HG02642 (cell line): ENCODE measurements at regions not wholly inside any gene's neighbourhood (a gene's known extent, or its start where the extent isn't known, plus 50 kb on each side); places are given as distances from the start of the nearest gene placed in this dataset.

ENCODE experiments used
- ATAC-seq: cut with Tn5 transposase; IDR thresholded peaks from one replicate; pipeline ENCODE4 v1.9.1; 2021; ENCODE audit warnings: mild to moderate bottlenecking; ENCODE audit not compliant: unreplicated experiment, poor library complexity

- no peak for ATAC-seq
These were observed 245.4 kb upstream of the SPRY2 start for GRCh38 chr13:80586356-80586755.

- no peak for ATAC-seq
These were observed 244.6 kb upstream of the SPRY2 start for GRCh38 chr13:80585531-80585930.

GRCh38 chr13:80584785-80585184 lies 243.9 kb upstream of the SPRY2 start:
- no peak for ATAC-seq

DNA sequence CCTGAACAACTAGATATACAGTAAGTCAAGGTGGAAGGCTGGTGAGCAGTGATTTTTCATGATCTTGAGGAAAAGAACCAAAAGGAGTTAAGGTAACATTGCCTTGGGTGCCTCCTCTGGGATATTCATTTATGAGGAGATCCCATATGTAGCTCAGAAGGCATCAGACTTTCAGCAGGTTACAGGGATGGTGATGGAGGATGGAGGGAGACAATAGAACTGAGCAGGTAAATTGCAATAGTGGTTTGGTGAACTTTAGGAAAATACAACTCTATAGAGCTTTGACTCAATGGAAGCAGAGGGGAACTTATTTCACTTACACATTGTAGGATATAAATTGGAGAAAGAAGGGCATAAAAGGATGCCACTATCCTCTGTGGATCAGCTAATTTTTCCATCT lies 243.4 kb upstream of the SPRY2 start:
- no peak for ATAC-seq

DNA sequence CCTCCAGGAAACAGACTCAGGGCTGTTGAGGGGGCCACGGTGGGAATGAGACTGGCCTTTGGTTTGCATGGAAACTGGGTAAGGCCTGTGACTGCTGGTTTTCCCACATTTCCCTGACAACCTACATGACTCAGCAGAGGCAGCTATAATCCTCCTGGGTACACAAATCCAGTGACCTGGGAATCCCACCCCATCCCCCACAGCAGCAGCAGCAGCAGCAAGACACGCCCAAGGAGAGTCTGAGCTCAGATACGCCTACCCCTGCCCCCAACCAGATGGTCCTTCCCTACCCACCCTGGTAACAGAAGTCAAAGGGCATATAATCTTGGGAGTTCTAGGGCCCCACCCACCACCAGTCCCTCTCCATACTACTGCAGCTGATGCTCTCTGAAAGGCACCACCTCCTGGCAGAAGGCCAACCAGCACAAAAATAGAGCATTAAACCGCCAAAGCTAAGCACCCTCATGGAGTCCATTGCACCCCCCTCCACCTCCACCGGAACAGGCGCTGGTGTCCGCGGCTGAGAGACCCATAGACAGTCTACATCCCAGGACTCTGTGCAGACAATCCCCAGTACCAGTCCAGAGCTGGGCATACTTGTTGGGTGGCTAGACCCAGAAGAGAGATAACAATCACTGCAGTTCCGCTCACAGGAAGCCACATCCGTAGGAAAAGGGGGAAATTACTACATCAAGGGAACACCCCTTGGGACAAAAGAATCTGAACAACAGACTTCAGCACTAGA lies 237.2 kb upstream of the SPRY2 start:
- no peak for ATAC-seq

GRCh38 chr13:80577285-80577684 lies 236.4 kb upstream of the SPRY2 start:
- no peak for ATAC-seq

DNA sequence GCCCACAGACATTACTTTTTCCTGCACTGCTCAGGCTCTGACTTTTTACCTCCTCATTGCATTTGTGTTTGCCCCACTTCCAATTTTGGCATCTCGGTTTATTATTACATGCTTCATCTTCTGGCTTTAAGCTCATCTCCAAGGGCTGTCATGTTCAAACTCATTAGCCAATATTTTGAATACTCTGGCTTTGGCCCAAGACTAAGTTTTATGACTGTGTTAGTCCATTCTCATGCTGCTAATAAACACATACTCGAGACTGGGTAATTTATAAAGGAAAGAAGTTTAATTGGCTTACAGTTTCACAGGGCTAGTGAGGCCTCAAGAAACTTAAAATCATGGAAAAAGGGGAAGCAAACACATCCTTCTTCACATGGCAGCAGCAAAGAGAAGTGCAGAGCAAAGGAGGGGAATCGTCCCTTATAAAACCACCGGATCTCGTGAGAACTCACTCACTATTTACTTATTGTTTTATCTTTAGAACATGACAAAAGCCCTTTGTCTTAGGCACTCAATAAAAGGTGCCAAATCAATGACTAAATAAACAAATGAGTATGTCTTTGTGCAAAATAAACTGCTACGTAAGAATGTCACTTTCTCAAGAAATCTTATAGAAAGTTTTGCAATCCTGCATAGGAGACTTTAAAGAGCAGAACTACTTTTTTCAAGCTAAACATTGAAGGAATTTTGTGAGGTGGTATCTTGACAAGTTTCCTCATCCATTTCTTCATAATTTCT lies 233.4 kb upstream of the SPRY2 start:
- no peak for ATAC-seq

GRCh38 chr13:80572923-80573316 lies 232.0 kb upstream of the SPRY2 start:
- ATAC-seq: no peak

DNA sequence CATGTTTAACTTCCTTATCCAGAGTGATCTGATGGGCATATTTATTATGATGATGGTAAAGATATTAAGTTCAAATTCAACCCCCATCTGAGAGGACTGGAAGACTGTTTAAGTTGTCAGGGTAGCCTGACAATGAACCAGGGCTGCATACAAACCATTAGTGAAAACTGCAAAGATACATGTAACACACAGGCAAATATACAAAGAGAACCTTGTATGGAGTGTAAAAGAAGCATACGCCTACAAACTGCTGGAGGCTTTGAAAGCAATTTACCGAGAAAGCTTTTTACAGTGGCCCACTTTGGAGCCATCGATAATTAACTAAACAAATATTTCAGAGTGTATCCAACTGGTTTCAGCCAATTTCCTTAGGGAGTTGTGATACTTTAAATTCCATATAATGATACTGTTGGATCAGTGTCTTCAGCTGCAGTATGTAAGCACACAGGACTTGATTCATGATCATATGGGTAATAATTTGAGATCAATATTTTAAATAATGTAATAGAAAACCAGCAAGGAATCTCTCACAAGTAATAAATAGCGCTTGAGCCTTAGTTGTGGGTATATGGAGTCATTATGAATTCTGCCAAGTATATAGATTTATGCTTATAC lies 231.5 kb upstream of the SPRY2 start:
- ATAC-seq: no peak

GRCh38 chr13:80571346-80572307 lies 230.7 kb upstream of the SPRY2 start:
- ATAC-seq: no peak

DNA sequence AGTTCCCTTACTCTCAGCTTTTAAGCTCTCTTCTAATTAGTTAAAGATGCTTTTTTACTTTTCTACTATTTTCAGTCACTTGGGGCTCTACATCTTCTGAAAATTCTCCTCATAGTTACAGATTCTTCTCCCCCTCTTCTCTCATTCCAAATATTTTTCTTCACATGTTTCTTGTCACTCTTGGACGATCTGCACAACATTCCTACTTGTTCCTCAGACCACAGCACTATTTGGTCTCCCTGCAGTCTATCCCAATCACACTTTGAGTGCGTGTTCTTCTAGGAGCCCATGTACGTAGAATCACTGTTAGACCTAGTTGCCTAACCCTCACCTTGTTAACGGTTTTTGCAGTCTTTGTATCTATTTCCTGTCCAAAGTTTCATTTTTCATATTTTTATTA lies 222.5 kb upstream of the SPRY2 start:
- ATAC-seq: no peak

DNA sequence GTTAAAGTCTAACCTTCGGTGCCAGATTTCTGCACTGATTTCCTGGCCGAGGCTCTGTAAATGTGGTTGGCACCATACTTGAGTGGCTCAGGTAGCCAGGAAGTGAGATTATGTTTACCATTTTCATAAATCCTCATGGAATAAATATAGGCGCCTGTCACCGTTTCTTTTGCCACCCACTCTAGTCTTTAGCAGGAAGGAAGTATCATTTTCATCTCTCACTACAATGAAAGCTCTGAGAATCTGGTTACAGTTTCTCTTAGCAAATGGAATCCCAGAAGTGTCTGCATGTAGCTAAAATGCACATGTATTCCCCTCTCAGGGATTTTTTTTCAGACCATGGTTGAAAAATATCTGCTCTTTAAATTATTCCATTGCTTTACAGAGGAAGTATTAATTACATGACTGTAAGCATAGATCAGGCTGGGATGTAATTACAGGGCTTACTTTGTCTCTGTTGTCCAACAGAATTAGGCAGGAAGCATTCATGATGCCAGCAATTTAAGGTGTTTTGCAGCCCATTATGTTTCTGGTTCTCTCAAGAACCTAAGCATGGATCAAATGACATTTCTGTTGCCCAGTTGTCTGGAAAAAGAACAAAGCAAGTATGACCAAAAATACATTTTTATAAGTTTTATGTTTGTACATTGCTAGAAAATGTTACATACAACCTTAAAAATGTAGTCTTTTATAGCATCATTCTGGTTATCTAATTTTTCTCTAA lies 221.7 kb upstream of the SPRY2 start:
- no peak for ATAC-seq

GRCh38 chr13:80560609-80561008 lies 219.7 kb upstream of the SPRY2 start:
- no peak for ATAC-seq

- ATAC-seq: no peak
These were observed 219.0 kb upstream of the SPRY2 start for GRCh38 chr13:80559944-80560343.

DNA sequence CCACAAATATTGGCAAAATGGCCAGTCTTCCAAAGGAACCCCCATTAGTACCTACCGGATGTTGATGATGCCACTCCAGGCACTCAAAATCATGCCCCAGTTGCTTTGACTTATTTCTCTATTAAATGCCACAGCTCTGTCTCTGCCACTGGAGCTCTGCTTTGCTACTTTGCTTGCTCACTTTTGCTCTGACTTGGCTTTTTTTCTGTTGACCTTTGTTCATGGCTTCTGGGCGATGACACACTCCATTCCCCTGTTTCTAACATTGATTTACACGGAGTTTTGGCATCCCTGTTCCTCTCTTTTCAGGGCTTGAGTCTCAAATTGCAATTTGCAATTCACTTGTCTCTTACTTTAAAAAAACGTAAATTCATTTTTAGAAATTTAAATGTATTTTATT lies 217.1 kb upstream of the SPRY2 start:
- no peak for ATAC-seq

- ATAC-seq: no peak
These were observed 215.1 kb upstream of the SPRY2 start for GRCh38 chr13:80555796-80556678.

DNA sequence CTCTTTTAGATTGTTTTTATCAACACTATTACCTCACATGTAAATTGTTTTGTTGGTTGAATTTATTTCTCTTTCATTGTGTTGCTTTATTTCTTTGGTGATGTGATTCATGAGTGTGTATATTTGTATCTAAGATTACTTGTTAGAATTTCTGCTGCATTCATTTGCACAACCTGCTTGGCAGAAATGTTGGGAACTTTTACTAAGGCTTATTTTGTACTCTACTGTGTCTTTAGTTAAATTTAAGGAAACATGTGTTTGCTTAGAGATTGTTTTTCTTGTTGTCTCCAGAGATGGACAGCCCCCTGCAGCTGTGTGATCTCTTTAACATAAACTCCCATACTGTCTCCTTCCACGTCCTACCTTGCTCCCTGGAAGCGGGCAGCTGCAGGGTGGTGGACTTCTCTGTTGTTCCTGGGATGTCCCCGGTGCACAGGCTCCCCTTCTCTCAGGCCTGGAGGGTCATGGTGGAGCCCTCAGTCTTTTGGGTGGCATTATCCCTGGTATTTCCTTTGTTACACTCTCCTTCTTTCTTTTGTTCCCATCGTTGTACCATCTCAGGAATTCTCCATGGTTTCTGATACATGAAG lies 212.0 kb upstream of the SPRY2 start:
- no peak for ATAC-seq

DNA sequence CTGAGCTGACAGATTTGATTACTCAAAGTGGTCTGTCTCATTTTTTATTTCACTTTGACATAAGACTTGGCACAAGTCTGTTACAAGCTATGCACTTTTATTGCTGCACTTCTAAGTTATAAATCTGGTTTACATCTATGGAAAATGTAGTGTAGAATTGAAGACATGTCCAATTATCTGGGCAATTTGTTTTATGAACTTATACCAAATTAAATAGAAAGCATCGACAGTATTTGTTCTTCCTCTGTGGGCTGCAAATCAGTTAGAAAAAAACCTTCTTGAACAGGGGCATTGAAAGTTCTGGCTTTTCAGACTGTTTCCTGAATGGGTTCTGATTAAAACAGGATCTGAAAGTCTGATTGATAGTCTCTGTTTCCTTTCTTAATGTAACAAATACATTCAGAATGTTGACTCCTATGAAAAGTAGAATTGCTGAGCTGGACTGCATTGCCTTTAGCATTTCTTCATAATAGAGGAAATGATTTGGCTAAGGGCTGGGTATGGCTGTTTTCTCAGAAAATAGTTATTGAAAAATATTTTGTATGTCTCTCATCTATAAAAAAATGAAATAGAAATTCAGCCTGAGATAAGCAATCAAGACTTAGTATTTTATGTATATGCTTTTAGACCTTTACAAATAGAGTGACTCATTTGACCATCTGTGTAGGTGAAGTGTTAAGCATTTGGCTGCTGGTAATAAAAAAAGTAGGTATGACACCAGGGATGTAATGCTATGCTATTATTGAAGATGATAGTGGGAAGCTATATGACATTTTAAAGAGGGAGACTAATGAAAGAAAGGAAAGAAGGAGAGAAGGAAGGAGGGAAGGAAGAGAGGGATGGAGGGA lies 210.9 kb upstream of the SPRY2 start:
- no peak for ATAC-seq
